H54 (cell line): ENCODE measurements at regions not wholly inside any gene's neighbourhood (a gene's known extent, or its start where the extent isn't known, plus 50 kb on each side); places are given as distances from the start of the nearest gene placed in this dataset.
A peak's percentile ranks its signal among the peaks of the same experiment; 100 is the strongest.

ENCODE experiments used
- DNase-seq: peaks from one replicate; pipeline ENCODE4 v3.0.0; 2011; ENCODE audit warnings: low spot score, mixed read lengths; ENCODE audit not compliant: insufficient read length
- FAIRE-seq: peaks from 3 replicates; lab custom pipeline; 2011; peaks lifted over from hg19 to GRCh38; lab: Jason Lieb, UNC
- POLR2A ChIP-seq: IDR thresholded peaks from 2 replicates; pipeline ENCODE4 v1.6.1; 2011; ENCODE audit warnings: low read depth, mild to moderate bottlenecking, low read length

DNA sequence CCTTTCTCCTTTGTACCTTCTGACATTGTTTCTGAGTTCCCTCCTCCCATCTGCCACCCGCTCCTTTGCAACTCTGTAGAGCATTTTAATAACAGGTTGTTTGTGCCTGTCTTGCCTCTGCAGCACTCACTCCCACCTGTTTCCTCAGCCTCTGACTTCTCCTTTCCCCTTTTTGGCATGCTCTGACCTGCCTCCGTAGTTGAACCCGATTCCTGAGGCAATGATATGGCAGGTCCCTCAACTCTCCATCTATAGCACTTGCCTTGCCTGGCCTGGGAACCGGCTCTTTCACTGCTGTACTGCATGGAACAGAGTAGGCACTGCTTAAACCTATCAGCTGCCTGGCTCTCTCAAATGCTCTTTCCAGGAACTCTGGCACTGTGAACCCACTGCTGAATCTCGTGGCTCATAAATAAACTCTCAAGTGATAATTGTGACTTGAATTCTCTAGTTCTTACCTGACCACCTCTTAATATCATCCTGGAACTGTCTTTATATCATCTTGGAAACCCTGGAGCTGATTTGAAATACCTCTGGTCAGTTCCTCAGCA is 50.3 kb downstream of the UTRN start:
- TF ChIP-seq POLR2A = no peak
- FAIRE-seq (no peak), DNase-seq (no peak)

DNA sequence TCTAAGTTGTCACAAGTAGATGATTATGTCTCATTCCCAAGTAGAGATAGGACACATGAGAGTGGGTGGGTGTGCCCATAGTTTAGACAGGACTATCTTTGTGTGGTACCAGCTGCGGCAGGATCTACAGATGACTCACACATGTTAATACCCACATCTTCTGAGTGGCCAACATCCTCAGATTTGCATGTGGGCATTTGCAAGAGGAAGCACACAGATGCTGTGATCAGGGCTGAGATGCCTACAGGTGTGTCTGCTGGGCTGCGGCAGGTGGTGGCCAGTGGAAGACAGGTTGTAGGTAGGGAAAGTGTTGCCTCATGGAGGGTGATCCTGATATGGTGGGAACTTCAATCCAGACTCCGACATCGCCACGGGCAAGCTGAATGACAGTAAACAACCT is 50.8 kb downstream of the UTRN start:
- TF ChIP-seq POLR2A = no peak
- FAIRE-seq (no peak), DNase-seq (no peak)

DNA sequence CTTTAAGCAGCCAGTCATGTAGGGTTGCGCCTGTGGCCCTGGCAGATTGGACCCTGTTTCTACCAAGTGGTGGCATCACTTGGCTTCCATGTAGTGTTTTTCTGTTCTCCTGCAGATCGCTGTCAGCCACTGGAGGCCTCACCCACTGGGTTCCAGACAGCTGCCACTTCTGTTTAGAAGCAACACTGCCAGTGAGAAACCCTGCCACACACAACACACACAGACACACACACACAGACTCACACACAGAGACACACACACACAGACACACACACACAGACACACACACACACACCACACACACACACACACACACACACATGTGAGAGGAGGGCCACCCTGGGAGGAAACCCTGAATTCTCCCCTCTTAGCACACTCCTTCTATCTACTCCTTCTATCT is 51.8 kb downstream of the UTRN start:
- TF ChIP-seq POLR2A = no peak
- no peak for DNase-seq
- FAIRE-seq = no peak

GRCh38 chr6:144338474-144338873 is 53.3 kb downstream of the UTRN start:
- FAIRE-seq (no peak), DNase-seq (no peak)
- TF ChIP-seq POLR2A = no peak

- no peak for TF ChIP-seq POLR2A
- DNase-seq = no peak
- FAIRE-seq = no peak
Observed at GRCh38 chr6:144338951-144339700, 54.0 kb downstream of the UTRN start.

DNA sequence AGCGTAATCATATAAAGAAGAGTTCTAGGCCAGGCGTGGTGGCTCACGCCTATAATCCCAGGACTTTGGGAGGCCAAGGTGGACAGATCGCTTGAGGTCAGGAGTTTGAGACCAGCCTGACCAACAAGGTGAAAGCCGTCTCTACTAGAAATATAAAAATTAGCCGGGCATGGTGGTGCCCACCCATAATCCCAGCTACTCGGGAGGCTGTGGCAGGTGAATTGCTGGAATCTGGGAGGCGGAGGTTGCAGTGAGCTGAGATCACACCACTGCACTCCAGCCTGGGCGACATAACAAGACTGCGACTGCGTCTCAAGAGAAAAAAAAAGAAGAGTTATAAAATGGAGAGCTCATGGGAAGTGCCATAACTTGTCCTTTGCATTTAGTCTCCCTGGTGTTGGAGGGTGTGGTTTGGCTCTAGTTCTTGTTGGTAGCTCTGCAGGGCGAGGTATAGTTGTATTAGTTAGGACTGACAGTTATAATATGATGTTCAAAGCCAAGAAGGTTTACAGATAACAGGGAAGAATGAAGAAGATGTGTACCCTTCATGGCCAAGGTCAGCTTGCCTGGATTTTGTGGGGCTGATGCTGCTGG is 54.8 kb downstream of the UTRN start:
- no peak for TF ChIP-seq POLR2A
- no peak for DNase-seq
- no peak for FAIRE-seq

- FAIRE-seq (no peak), DNase-seq (no peak)
- no peak for TF ChIP-seq POLR2A
Observed at GRCh38 chr6:144340541-144341371, 55.6 kb downstream of the UTRN start.

- DNase-seq (no peak), FAIRE-seq (no peak)
- no peak for TF ChIP-seq POLR2A
Observed at GRCh38 chr6:144341831-144342527, 56.8 kb downstream of the UTRN start.

- no peak for TF ChIP-seq POLR2A
- no peak for DNase-seq
- FAIRE-seq = no peak
Observed at GRCh38 chr6:144343701-144344428, 58.7 kb downstream of the UTRN start.

DNA sequence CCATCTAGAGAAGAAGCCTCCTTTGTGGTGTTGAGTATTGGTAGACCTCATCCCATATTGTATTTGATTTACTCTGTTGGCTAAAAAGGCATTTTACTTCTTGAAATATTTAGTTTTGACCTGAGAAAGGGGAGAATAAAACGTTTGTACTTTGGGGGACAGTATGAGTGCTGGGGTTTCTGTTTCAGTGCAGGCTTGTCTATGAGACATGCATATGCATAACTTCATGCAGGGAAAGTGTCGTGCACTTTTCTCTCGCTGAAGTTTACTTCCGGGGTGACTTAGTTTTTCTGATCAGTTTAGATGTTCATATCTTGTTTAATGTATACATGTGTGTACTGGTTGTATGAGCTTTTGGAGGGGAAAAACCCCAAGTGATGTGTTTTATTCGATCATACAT is 59.5 kb downstream of the UTRN start:
- no peak for TF ChIP-seq POLR2A
- FAIRE-seq (no peak), DNase-seq (no peak)

GRCh38 chr6:144345451-144345850 is 60.3 kb downstream of the UTRN start:
- no peak for TF ChIP-seq POLR2A
- FAIRE-seq = no peak
- DNase-seq = no peak

- DNase-seq (peak; percentile 49), FAIRE-seq (peak; percentile 58)
- no peak for TF ChIP-seq POLR2A
Observed at GRCh38 chr6:144346719-144347447, 61.7 kb downstream of the UTRN start.

GRCh38 chr6:144347448-144347759 is 62.3 kb downstream of the UTRN start:
- DNase-seq (no peak), FAIRE-seq (no peak)
- no peak for TF ChIP-seq POLR2A
